Adrenal gland (tissue), 9 donors: ENCODE measurements at regions not wholly inside any gene's neighbourhood (a gene's known extent, or its start where the extent isn't known, plus 50 kb on each side); places are given as distances from the start of the nearest gene placed in this dataset.

Experiments used
- DNase-seq, 7 donors: peaks; one replicate each; pipeline ENCODE4 v3.0.0-alpha.2; 2019 to 2020
- H3K27ac ChIP-seq, 5 donors: fragments of 200-600 bp; sonication (generic) in 4 of 5; 1 replicate in 3 of 5; 2 replicates in 2 of 5; pipeline versions ENCODE4 v1.5.1 to v1.8.0; 2016 to 2020; ENCODE audit warnings: mild to moderate bottlenecking in 1 of 5
- H3K27me3 ChIP-seq: fragments of 200-600 bp; 2 replicates; pipeline ENCODE4 v1.8.0; 2021
- H3K36me3 ChIP-seq, 2 donors: fragments of 200-600 bp; replicated peaks in 1 of 2; 1 replicate in 1 of 2; 2 replicates in 1 of 2; pipeline versions ENCODE4 v1.5.1 to v1.8.0; 2018 to 2022
- H3K4me1 ChIP-seq, 2 donors: fragments of 200-600 bp; replicated peaks in 1 of 2; 1 replicate in 1 of 2; 2 replicates in 1 of 2; pipeline versions ENCODE4 v1.5.1 to v1.8.0; 2018 to 2021
- H3K4me3 ChIP-seq, 4 donors: fragments of 200-600 bp; sonication (generic) in 3 of 4; one replicate each; pipeline ENCODE4 v1.5.1; 2016 to 2018
- H3K9me3 ChIP-seq, 3 donors: fragments of 200-600 bp; sonication (generic) in 1 of 3; replicated peaks in 1 of 3; 1 replicate in 2 of 3; 2 replicates in 1 of 3; pipeline versions ENCODE4 v1.5.1 to v1.8.0; 2016 to 2021
- CTCF ChIP-seq, 6 experiments: fragments of 450-650 bp in 4 of 6; fragments of 200-600 bp in 2 of 6; sonication (generic) in 1 of 6; IDR thresholded peaks; 1 replicate in 5 of 6; 2 replicates in 1 of 6; pipeline versions ENCODE4 v1.5.1 to v1.8.0; 2016 to 2021; ENCODE audit warnings: antibody characterized with exemption in 6 of 6, mild to moderate bottlenecking in 2 of 6, moderate library complexity in 1 of 6
- POLR2A ChIP-seq, 2 donors: fragments of 450-650 bp; IDR thresholded peaks; one replicate each; pipeline ENCODE4 v1.6.1; 2017; ENCODE audit warnings: antibody characterized with exemption in 2 of 2, mild to moderate bottlenecking in 2 of 2, moderate library complexity in 1 of 2
- WGBS, 4 donors: extraction: QIAGEN DNeasy Blood & Tissue Kit in 2 of 4; methylation state at CpG; one replicate each; pipeline versions ENCODE4 v1.1.5 to v1.1.7; 2013 to 2017; 5-methylcytosine and 5-hydroxymethylcytosine counted together
- intact Hi-C, 2 donors: fragments of 100-400 bp; cut with DNase I; formaldehyde crosslinking; loops; one replicate each; pipeline versions ENCODE4 v1.14.1 to v1.15.0; 2022 to 2023
- donor health status: healthy with polysubstance abuse.
- donor health status: Bipolar disorder and iron deficiency.
- donor health status: DM: yes; HTN: yes; CAD: no.
- donor health status: DM: no; HTN: no; CAD: no.
- donor health status: DM: no; HTN: no; CAD: no.

GRCh38 chr5:152819891-152820290 lies 414.8 kb upstream of the NMUR2 start:
- H3K4me3 ChIP-seq, result no peak overlapping the region
- H3K27ac ChIP-seq, result no peak overlapping the region
- no peaks in the 10 kb centered on the region for H3K27me3 ChIP-seq
- TF ChIP-seq POLR2A (IDR thresholded peaks at IDR 0.05) (no peak), CTCF (IDR thresholded peaks at IDR 0.05) (no peak)
- no peaks in the 10 kb centered on the region for H3K36me3 ChIP-seq
- H3K4me1 ChIP-seq, result no peaks in the 10 kb centered on the region
- DNase-seq, result no peak
- no peaks in the 10 kb centered on the region for H3K9me3 ChIP-seq
- intact Hi-C loops, result no loop called here

- intact Hi-C loops, result no loop called here
- 67 to 79% (median 77%) methylated on average over 3 of the region's 3 CpGs for WGBS, 4 donors
- TF ChIP-seq CTCF (IDR thresholded peaks at IDR 0.05) (no peak), POLR2A (IDR thresholded peaks at IDR 0.05) (no peak)
Observed at GRCh38 chr5:152824316-152824715, 419.2 kb upstream of the NMUR2 start.

GRCh38 chr5:152838241-152838786 lies 433.2 kb upstream of the NMUR2 start:
- Histone ChIP-seq H3K4me1 (no peaks in the 10 kb centered on the region), H3K27me3 (no peaks in the 10 kb centered on the region), H3K36me3 (no peaks in the 10 kb centered on the region), H3K4me3 (no peak overlapping the region), H3K9me3 (no peaks in the 10 kb centered on the region), H3K27ac (no peak overlapping the region)
- WGBS, 4 donors, result 65 to 71% (median 70%) methylated on average over 7 of the region's 7 CpGs
- TF ChIP-seq POLR2A (IDR thresholded peaks at IDR 0.05) (no peak), CTCF (IDR thresholded peaks at IDR 0.05) (no peak)
- intact Hi-C loops, result no loop called here
- no peak for DNase-seq

More at GRCh38 chr5:152824316-152824715, 419.2 kb upstream of the NMUR2 start:
- Histone ChIP-seq H3K4me1 (no peaks in the 10 kb centered on the region), H3K27ac (no peak overlapping the region), H3K27me3 (no peaks in the 10 kb centered on the region), H3K36me3 (no peaks in the 10 kb centered on the region), H3K4me3 (no peak overlapping the region), H3K9me3 (no peaks in the 10 kb centered on the region)
- no peak for DNase-seq

- no peaks in the 10 kb centered on the region for H3K36me3 ChIP-seq
- H3K4me3 ChIP-seq, result no peak overlapping the region
- H3K9me3 ChIP-seq, result no peaks in the 10 kb centered on the region
- H3K4me1 ChIP-seq, result no peaks in the 10 kb centered on the region
- DNase-seq, result no peak
- no peaks in the 10 kb centered on the region for H3K27me3 ChIP-seq
- TF ChIP-seq CTCF (IDR thresholded peaks at IDR 0.05) (no peak), POLR2A (IDR thresholded peaks at IDR 0.05) (no peak)
- H3K27ac ChIP-seq, result no peak overlapping the region
- intact Hi-C loops, result no loop called here
- 68 to 91% (median 74%) methylated on average over 1 of the region's 1 CpG for WGBS, 4 donors
Observed at GRCh38 chr5:152844713-152845112, 439.6 kb upstream of the NMUR2 start.
